ENCODE measurements at regions not wholly inside any gene's neighbourhood (a gene's known extent, or its start where the extent isn't known, plus 50 kb on each side); places are given as distances from the start of the nearest gene placed in this dataset.

DNA sequence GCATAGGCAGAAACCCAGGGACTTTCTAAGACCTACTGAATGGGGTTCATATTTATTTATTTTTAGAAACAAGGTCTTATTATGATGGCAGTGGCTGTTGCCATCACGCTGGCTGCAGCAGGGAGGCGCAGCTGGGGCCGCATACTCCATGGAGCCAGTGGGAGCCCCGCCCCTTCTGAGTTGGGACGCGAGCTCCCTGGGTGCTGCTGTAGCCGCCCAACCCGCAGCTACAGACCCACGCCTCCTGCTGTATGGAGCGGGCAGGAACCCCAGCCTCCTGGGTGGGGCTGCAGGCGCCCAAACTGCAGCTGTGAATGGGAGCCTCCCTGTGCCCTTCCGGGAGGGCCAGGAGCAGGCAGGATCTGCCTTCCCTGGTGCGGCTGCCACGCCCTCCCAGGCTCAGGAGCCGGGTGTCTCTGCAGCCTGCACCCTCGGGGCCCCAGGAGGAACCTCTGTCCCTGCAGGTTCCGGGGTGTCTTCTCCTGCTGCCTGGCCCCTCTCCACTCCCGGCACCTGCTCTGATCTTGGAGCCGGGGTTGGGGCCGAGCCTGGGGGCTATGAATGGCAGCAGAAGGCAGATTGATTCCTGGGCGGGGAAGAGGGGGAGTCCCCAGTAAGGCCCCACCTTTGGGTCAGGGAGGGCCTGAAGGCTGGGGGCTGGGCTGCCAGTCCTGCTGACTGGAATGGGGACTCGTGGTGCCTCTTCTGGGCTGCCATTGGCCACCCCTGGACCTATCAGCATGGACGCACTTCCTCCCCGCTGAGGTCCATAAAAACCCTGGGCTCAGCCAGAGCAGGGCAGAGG lies 66.5 kb upstream of the LRRN2 start (continued):
- TF ChIP-seq REST (IDR thresholded peaks at IDR 0.05; ENCODE audit: borderline replicate concordance) (peak; percentile 67; the same call in 1 of the 2 replicates), REST (CRISPR knock-in tag; IDR thresholded peaks at IDR 0.05; ENCODE audit: low read depth) (no peak), KDM4B (IDR thresholded peaks at IDR 0.05; ENCODE audit: borderline replicate concordance in 2 of 2, low read depth in 1 of 2) (peak in 1 of 2 experiments; percentile 39; a peak in 1 of 4 replicates), FOXK2 (conservative IDR thresholded peaks at IDR 0.05 in 1 of 2, IDR thresholded peaks at IDR 0.05 in 1 of 2; ENCODE audit: low read depth in 2 of 2) (peak; percentile 46 to 56; a peak in 3 of 4 replicates), MAZ (CRISPR knock-in tag; conservative IDR thresholded peaks at IDR 0.05 in 1 of 2, IDR thresholded peaks at IDR 0.05 in 1 of 2) (peak; percentile 44 to 93; a peak in 3 of 4 replicates), CTBP1 (IDR thresholded peaks at IDR 0.05; ENCODE audit: borderline replicate concordance) (peak; percentile 74), CXXC5 (CRISPR knock-in tag; IDR thresholded peaks at IDR 0.05) (peak; percentile 54), RCOR1 (IDR thresholded peaks at IDR 0.05; ENCODE audit: borderline replicate concordance in 1 of 2, low read depth in 2 of 2, low read length in 2 of 2) (0 out of 4 replicates have a peak, but pooled peaks of 1 of the 2 experiments have one; percentile 3), YY1 (IDR thresholded peaks at IDR 0.05; ENCODE audit: borderline replicate concordance in 1 of 3, control insufficient read depth in 1 of 3, extremely low read depth in 1 of 3, insufficient read depth in 3 of 3, insufficient read length in 1 of 3, insufficient replicate concordance in 2 of 3, low read depth in 1 of 3, low read length in 2 of 3) (peak in 1 of 3 experiments; percentile 25), RBM34 (IDR thresholded peaks at IDR 0.05; ENCODE audit: borderline replicate concordance, insufficient read depth, low read length) (no peak), ZNF277 (CRISPR knock-in tag; IDR thresholded peaks at IDR 0.05; ENCODE audit: borderline replicate concordance) (no peak)
- TF ChIP-seq, protein P1, sequence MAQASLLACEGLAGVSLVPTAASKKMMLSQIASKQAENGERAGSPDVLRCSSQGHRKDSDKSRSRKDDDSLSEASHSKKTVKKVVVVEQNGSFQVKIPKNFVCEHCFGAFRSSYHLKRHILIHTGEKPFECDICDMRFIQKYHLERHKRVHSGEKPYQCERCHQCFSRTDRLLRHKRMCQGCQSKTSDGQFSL (CRISPR knock-in tag; IDR thresholded peaks at IDR 0.05), result peak; percentile 76; the same call in 1 of the 2 replicates
- TF ChIP-seq, protein P1 (tag; IDR thresholded peaks at IDR 0.05), result no peak
